GM19025 (cell line): ENCODE measurements at regions not wholly inside any gene's neighbourhood (a gene's known extent, or its start where the extent isn't known, plus 50 kb on each side); places are given as distances from the start of the nearest gene placed in this dataset.
"Not testable (repeated sequence)": the region's sequence is repeated elsewhere in the genome, so short reads cannot be mapped to it uniquely, and the experiment has no call there.

Experiments
- ATAC-seq: cut with Tn5 transposase; IDR thresholded peaks from one replicate; pipeline ENCODE4 v1.9.1; 2021; ENCODE audit warnings: mild to moderate bottlenecking, low read depth, moderate library complexity; ENCODE audit not compliant: unreplicated experiment

- ATAC-seq, result no peak
Observed at GRCh38 chr12:58117667-58118066, 176.3 kb downstream of the ATP23 start.

GRCh38 chr12:58125761-58126160 is 184.4 kb downstream of the ATP23 start:
- ATAC-seq, result not testable (repeated sequence)

GRCh38 chr12:58131986-58132755 is 190.8 kb downstream of the ATP23 start:
- ATAC-seq, result no peak

- no peak for ATAC-seq
Observed at GRCh38 chr12:58138424-58138823, 197.1 kb downstream of the ATP23 start.

GRCh38 chr12:58139894-58140293 is 198.5 kb downstream of the ATP23 start:
- ATAC-seq, result no peak

- ATAC-seq, result no peak
Observed at GRCh38 chr12:58140395-58140794, 199.0 kb downstream of the ATP23 start.

GRCh38 chr12:58142991-58143390 is 201.6 kb downstream of the ATP23 start:
- no peak for ATAC-seq

- ATAC-seq, result no peak
Observed at GRCh38 chr12:58143498-58143995, 202.2 kb downstream of the ATP23 start.

GRCh38 chr12:58148405-58148804 is 207.0 kb downstream of the ATP23 start:
- ATAC-seq, result no peak

GRCh38 chr12:58148976-58149375 is 207.6 kb downstream of the ATP23 start:
- no peak for ATAC-seq

GRCh38 chr12:58154359-58154758 is 213.0 kb downstream of the ATP23 start:
- no peak for ATAC-seq

- ATAC-seq, result no peak
Observed at GRCh38 chr12:58156697-58157096, 215.3 kb downstream of the ATP23 start.

GRCh38 chr12:58159941-58160340 is 218.6 kb downstream of the ATP23 start:
- ATAC-seq, result no peak

GRCh38 chr12:58161773-58162172 is 220.4 kb downstream of the ATP23 start:
- ATAC-seq, result no peak

GRCh38 chr12:58163021-58163420 is 221.7 kb downstream of the ATP23 start:
- ATAC-seq, result no peak

- ATAC-seq, result no peak
Observed at GRCh38 chr12:58166643-58167042, 225.3 kb downstream of the ATP23 start.

GRCh38 chr12:58167622-58168021 is 226.3 kb downstream of the ATP23 start:
- no peak for ATAC-seq

- no peak for ATAC-seq
Observed at GRCh38 chr12:58169826-58170225, 228.5 kb downstream of the ATP23 start.

- ATAC-seq, result no peak
Observed at GRCh38 chr12:58171914-58172313, 230.5 kb downstream of the ATP23 start.

- ATAC-seq, result no peak
Observed at GRCh38 chr12:58172433-58173073, 231.2 kb downstream of the ATP23 start.

GRCh38 chr12:58174316-58174715 is 232.9 kb downstream of the ATP23 start:
- no peak for ATAC-seq

- no peak for ATAC-seq
Observed at GRCh38 chr12:58176296-58176869, 235.0 kb downstream of the ATP23 start.
